HepG2 (cell line): ENCODE measurements at regions not wholly inside any gene's neighbourhood (a gene's known extent, or its start where the extent isn't known, plus 50 kb on each side); places are given as distances from the start of the nearest gene placed in this dataset.

Experiments
- ATAC-seq: fragments of 200-7000 bp; cut with Tn5 transposase; 3 replicates; pipeline ENCODE4 v1.9.1; 2020; ENCODE audit warnings: mild to moderate bottlenecking, moderate library complexity
- BruUV-seq: library from RNA; stranded (reverse); fragments of 400-500 nt; replicated peaks from 2 replicates; lab custom pipeline; 2021; lab: Mats Ljungman, UMichigan
- CTCF ChIA-PET: fragments of 300-600 bp; formaldehyde crosslinking; extraction: SDS; loops from one replicate; lab custom pipeline; 2021; ENCODE audit warnings: low total read pairs, inconsistent platforms, low intra/inter-chr PET ratio; lab: Yijun Ruan, JAX
- POLR2A ChIA-PET: fragments of 350-600 bp; sonication (Branson Sonifier 250); formaldehyde crosslinking; loops from one replicate; lab custom pipeline; 2020; ENCODE audit warnings: antibody characterized with exemption, inconsistent platforms; lab: Yijun Ruan, JAX
- DNase-seq: peaks from one replicate; pipeline ENCODE4 v3.0.0-alpha.2; 2015; ENCODE audit warnings: low spot score
- FAIRE-seq: peaks from 3 replicates; lab custom pipeline; 2011; peaks lifted over from hg19 to GRCh38; lab: Jason Lieb, UNC
- H2AFZ ChIP-seq: one replicate; pipeline ENCODE4 v1.6.1; 2011; ENCODE audit warnings: low read length, inconsistent platforms
- H3K27ac ChIP-seq: fragments of 300-600 bp; 3 replicates; pipeline ENCODE4 v1.8.0; 2011; ENCODE audit warnings: mixed run types, mild to moderate bottlenecking, mixed read lengths, low read length, inconsistent platforms; ENCODE audit not compliant: insufficient read depth; ENCODE audit errors: extremely low read length
- H3K27me3 ChIP-seq, 2 experiments: fragments of 200-600 bp in 1 of 2; 2 replicates in 1 of 2; 3 replicates in 1 of 2; pipeline versions ENCODE4 v1.6.0 to v1.8.0; 2011; ENCODE audit warnings: low read length in 2 of 2, mild to moderate bottlenecking in 2 of 2, moderate library complexity in 2 of 2, inconsistent platforms in 1 of 2; ENCODE audit not compliant: insufficient read depth in 2 of 2, control insufficient read depth in 1 of 2
- H3K36me3 ChIP-seq, 2 experiments: fragments of 200-600 bp in 1 of 2; replicated peaks in 1 of 2; 2 replicates in 1 of 2; 3 replicates in 1 of 2; pipeline versions ENCODE4 v1.5.1 to v1.8.0; 2011; ENCODE audit warnings: low read length in 2 of 2, inconsistent platforms in 1 of 2; ENCODE audit not compliant: insufficient read depth in 2 of 2, control insufficient read depth in 1 of 2
- H3K4me1 ChIP-seq: 2 replicates; pipeline ENCODE4 v1.5.1; 2012; ENCODE audit warnings: low read length, inconsistent platforms; ENCODE audit not compliant: insufficient read depth
- H3K4me2 ChIP-seq: 2 replicates; pipeline ENCODE4 v1.6.0; 2011; ENCODE audit warnings: low read depth, low read length, inconsistent platforms
- H3K4me3 ChIP-seq, 3 experiments: fragments of 200-600 bp in 1 of 3; sonication (generic), shearing (Covaris generic) in 1 of 3; replicated peaks in 1 of 3; 2 replicates each; pipeline ENCODE4 v1.5.1; 2011 to 2016; ENCODE audit warnings: low read length in 3 of 3, inconsistent platforms in 2 of 3, low read depth in 2 of 3, mild to moderate bottlenecking in 2 of 3, control low read depth in 1 of 3, mixed read lengths in 1 of 3; ENCODE audit not compliant: insufficient read depth in 1 of 3
- H3K79me2 ChIP-seq: one replicate; pipeline ENCODE4 v1.6.1; 2011; ENCODE audit warnings: low read length, inconsistent platforms; ENCODE audit not compliant: insufficient read depth
- H3K9ac ChIP-seq: 2 replicates; pipeline ENCODE4 v1.6.0; 2011; ENCODE audit warnings: mild to moderate bottlenecking, low read depth, low read length, inconsistent platforms; ENCODE audit not compliant: insufficient read depth
- H3K9me3 ChIP-seq: 2 replicates; pipeline ENCODE4 v1.5.1; 2012; ENCODE audit warnings: mild to moderate bottlenecking, low read length
- H4K20me1 ChIP-seq: 2 replicates; pipeline ENCODE4 v1.6.0; 2011; ENCODE audit warnings: inconsistent platforms, mild to moderate bottlenecking, low read length, moderate library complexity; ENCODE audit not compliant: insufficient read depth
- BORCS8-MEF2B ChIP-seq: sonication (generic); formaldehyde crosslinking; IDR thresholded peaks from 2 replicates; pipeline ENCODE4 v1.8.0; 2022; ENCODE audit warnings: mild to moderate bottlenecking, missing genetic modification reagents
- FOXO4 ChIP-seq: sonication (generic); formaldehyde crosslinking; conservative IDR thresholded peaks from 2 replicates; pipeline ENCODE4 v1.8.1; 2023; ENCODE audit warnings: missing genetic modification reagents
- HMGA1 ChIP-seq: sonication (generic); formaldehyde crosslinking; conservative IDR thresholded peaks from 2 replicates; pipeline ENCODE4 v1.4.0; 2020; ENCODE audit warnings: missing genetic modification reagents
- MAFF ChIP-seq: IDR thresholded peaks from 2 replicates; pipeline ENCODE4 v1.6.1; 2011; ENCODE audit warnings: low read depth, low read length, improper control_type of control experiment
- MIXL1 ChIP-seq: IDR thresholded peaks from 2 replicates; pipeline ENCODE4 v1.6.1; 2016
- NR2F1 ChIP-seq, 2 experiments: fragments of 450-650 bp in 1 of 2; formaldehyde crosslinking in 1 of 2; IDR thresholded peaks; 2 replicates each; pipeline versions ENCODE4 v1.5.0 to v1.6.1; 2016 to 2020; ENCODE audit warnings: mild to moderate bottlenecking in 1 of 2, missing compliant biosample characterization in 1 of 2, missing genetic modification reagents in 1 of 2, moderate library complexity in 1 of 2
- PLRG1 ChIP-seq: fragments of 450-650 bp; conservative IDR thresholded peaks from 2 replicates; pipeline ENCODE4 v1.6.1; 2016
- TAF15 ChIP-seq: fragments of 200-400 bp; formaldehyde crosslinking; IDR thresholded peaks from one replicate; pipeline ENCODE4 v1.6.1; 2018; ENCODE audit warnings: mild to moderate bottlenecking, low read depth, low read length; ENCODE audit not compliant: poor library complexity, severe bottlenecking
- TSC22D2 ChIP-seq: sonication (generic); formaldehyde crosslinking; IDR thresholded peaks from 2 replicates; pipeline ENCODE4 v1.5.1; 2020; ENCODE audit warnings: missing genetic modification reagents, mild to moderate bottlenecking, borderline replicate concordance
- ZBTB3 ChIP-seq: sonication (generic); formaldehyde crosslinking; IDR thresholded peaks from 2 replicates; pipeline ENCODE4 v1.4.0; 2020; ENCODE audit warnings: low read depth, mild to moderate bottlenecking, moderate library complexity, missing genetic modification reagents, borderline replicate concordance
- ZMAT3 ChIP-seq: sonication (generic); formaldehyde crosslinking; conservative IDR thresholded peaks from 2 replicates; pipeline ENCODE4 v1.7.0; 2021; ENCODE audit warnings: missing genetic modification reagents
- ZMAT5 ChIP-seq: sonication (generic); formaldehyde crosslinking; IDR thresholded peaks from 2 replicates; pipeline ENCODE4 v1.5.0; 2020; ENCODE audit warnings: mild to moderate bottlenecking, low read depth, missing genetic modification reagents, borderline replicate concordance
- ZNF232 ChIP-seq: sonication (generic); formaldehyde crosslinking; IDR thresholded peaks from 2 replicates; pipeline ENCODE4 v1.4.0; 2020; ENCODE audit warnings: missing genetic modification reagents, borderline replicate concordance
- ZNF276 ChIP-seq: sonication (generic); formaldehyde crosslinking; IDR thresholded peaks from 2 replicates; pipeline ENCODE4 v1.4.0; 2020; ENCODE audit warnings: mild to moderate bottlenecking, low read depth, missing genetic modification reagents
- ZNF296 ChIP-seq: sonication (generic); formaldehyde crosslinking; conservative IDR thresholded peaks from 2 replicates; pipeline ENCODE4 v1.5.0; 2020; ENCODE audit warnings: mild to moderate bottlenecking, missing genetic modification reagents
- ZNF513 ChIP-seq: sonication (generic); formaldehyde crosslinking; conservative IDR thresholded peaks from 2 replicates; pipeline ENCODE4 v1.5.0; 2020; ENCODE audit warnings: missing genetic modification reagents
- ZNF558 ChIP-seq: sonication (generic); formaldehyde crosslinking; IDR thresholded peaks from 2 replicates; pipeline ENCODE4 v1.9.0; 2022; ENCODE audit warnings: mild to moderate bottlenecking, missing genetic modification reagents, borderline replicate concordance
- ZNF691 ChIP-seq: sonication (generic); formaldehyde crosslinking; IDR thresholded peaks from 2 replicates; pipeline ENCODE4 v1.4.0; 2020; ENCODE audit warnings: missing genetic modification reagents, low read depth, mild to moderate bottlenecking, borderline replicate concordance
- ZNF777 ChIP-seq: sonication (generic); formaldehyde crosslinking; IDR thresholded peaks from 2 replicates; pipeline ENCODE4 v1.4.0; 2020; ENCODE audit warnings: missing genetic modification reagents
- WGBS: methylation state at CpG from one replicate; pipeline ENCODE4 v1.1.6; 2017; ENCODE audit warnings: low lambda C conversion rate; 5-methylcytosine and 5-hydroxymethylcytosine counted together
- in situ Hi-C: cut with HindIII; loops from 2 replicates; pipeline ENCODE4 v1.10.0; 2017; ENCODE audit warnings: low pct_unique_long_range_greater_than_20kb; ENCODE audit not compliant: extremely low pct_ligation_motif_present
- intact Hi-C: fragments of 100-400 bp; cut with micrococcal nuclease; formaldehyde crosslinking; loops from one replicate; pipeline ENCODE4 v1.10.0; 2022; ENCODE audit not compliant: unreplicated experiment

- TF ChIP-seq ZMAT3 (CRISPR knock-in tag) (no peak), ZNF691 (CRISPR knock-in tag) (no peak)
Measured at GRCh38 chr3:39601241-39601640, 133.8 kb downstream of the MOBP start (continued).

- Histone ChIP-seq H3K36me3 (no peaks in the 10 kb centered on the region), H3K79me2 (no peaks in the 10 kb centered on the region), H3K9me3 (no peaks in the 10 kb centered on the region), H3K27ac (no peak overlapping the region), H2AFZ (no peak overlapping the region), H3K9ac (no peak overlapping the region), H3K4me1 (no peaks in the 10 kb centered on the region), H3K27me3 (no peaks in the 10 kb centered on the region), H4K20me1 (no peaks in the 10 kb centered on the region), H3K4me3 (no peak overlapping the region), H3K4me2 (no peak overlapping the region)
- POLR2A ChIA-PET: no interaction called here
- ATAC-seq: no peak
- FAIRE-seq: no peak
- DNase-seq: no peak
- 0% methylated on average over 1 of the region's 1 CpG for WGBS
- in situ Hi-C loops (no loop called here), intact Hi-C loops (no loop called here)
- CTCF ChIA-PET: no interaction called here
- BruUV-seq: no TSS peak
- no peak for TF ChIP-seq MAFF
- no peak for TF ChIP-seq FOXO4 (CRISPR knock-in tag)
- no peak for TF ChIP-seq TSC22D2 (CRISPR knock-in tag)
- TF ChIP-seq ZNF513 (CRISPR knock-in tag): no peak
- no peak for TF ChIP-seq ZNF296 (CRISPR knock-in tag)
- TF ChIP-seq ZNF777: no peak
- no peak for TF ChIP-seq NR2F1 (CRISPR knock-in tag; IDR thresholded peaks at IDR 0.05)
- no peak for TF ChIP-seq ZNF558
- TF ChIP-seq MIXL1 (CRISPR knock-in tag): no peak
- TF ChIP-seq HMGA1 (CRISPR knock-in tag): no peak
- no peak for TF ChIP-seq PLRG1
- no peak for TF ChIP-seq BORCS8-MEF2B (CRISPR knock-in tag)
- no peak for TF ChIP-seq ZBTB3
- no peak for TF ChIP-seq ZNF276
- no peak for TF ChIP-seq ZNF232 (CRISPR knock-in tag)
- no peak for TF ChIP-seq ZMAT5
- no peak for TF ChIP-seq TAF15
Measured at GRCh38 chr3:39605837-39606236, 138.4 kb downstream of the MOBP start.
